KMS-11 (cell line): ENCODE measurements at regions not wholly inside any gene's neighbourhood (a gene's known extent, or its start where the extent isn't known, plus 50 kb on each side); places are given as distances from the start of the nearest gene placed in this dataset.

ENCODE experiments used
- H2AFZ ChIP-seq: fragments of 200-600 bp; sonication (generic); 2 replicates; pipeline ENCODE4 v1.6.1; 2016; ENCODE audit warnings: antibody characterized with exemption, mixed run types, low read depth
- H3K27ac ChIP-seq: fragments of 200-600 bp; sonication (generic); 2 replicates; pipeline ENCODE4 v1.6.1; 2016; ENCODE audit warnings: mild to moderate bottlenecking, mixed run types
- H3K27me3 ChIP-seq: fragments of 200-600 bp; sonication (generic); 2 replicates; pipeline ENCODE4 v1.6.1; 2017; ENCODE audit warnings: mild to moderate bottlenecking, low read depth, mixed run types, moderate library complexity; ENCODE audit not compliant: insufficient read depth
- H3K36me3 ChIP-seq: fragments of 200-600 bp; sonication (generic); 2 replicates; pipeline ENCODE4 v1.6.1; 2017; ENCODE audit warnings: mild to moderate bottlenecking, mixed run types; ENCODE audit not compliant: insufficient read depth
- H3K4me1 ChIP-seq: fragments of 200-600 bp; sonication (generic); 2 replicates; pipeline ENCODE4 v1.6.1; 2016; ENCODE audit warnings: mild to moderate bottlenecking, low read depth, mixed run types; ENCODE audit not compliant: poor library complexity, severe bottlenecking
- H3K4me2 ChIP-seq: fragments of 200-600 bp; sonication (generic); 2 replicates; pipeline ENCODE4 v1.7.0; 2016; ENCODE audit warnings: mild to moderate bottlenecking, mixed run types
- H3K4me3 ChIP-seq: fragments of 200-600 bp; sonication (generic); IDR thresholded peaks from 2 replicates; pipeline ENCODE4 v1.6.1; 2017; ENCODE audit warnings: low read depth, low read length, mixed read lengths; ENCODE audit not compliant: insufficient read depth
- H3K79me2 ChIP-seq: fragments of 200-600 bp; sonication (generic); 2 replicates; pipeline ENCODE4 v1.6.1; 2016; ENCODE audit warnings: low read depth, mixed run types; ENCODE audit not compliant: insufficient read depth
- H3K9ac ChIP-seq: fragments of 200-600 bp; sonication (generic); 2 replicates; pipeline ENCODE4 v1.6.1; 2016; ENCODE audit warnings: mild to moderate bottlenecking, mixed run types
- H4K20me1 ChIP-seq: fragments of 200-600 bp; sonication (generic); 2 replicates; pipeline ENCODE4 v1.6.1; 2016; ENCODE audit warnings: mild to moderate bottlenecking, mixed run types; ENCODE audit not compliant: insufficient read depth
- CTCF ChIP-seq: fragments of 200-600 bp; sonication (generic); conservative IDR thresholded peaks from 2 replicates; pipeline ENCODE4 v1.6.1; 2017; ENCODE audit warnings: low read depth, mild to moderate bottlenecking, antibody characterized with exemption, low read length, moderate library complexity, mixed read lengths

DNA sequence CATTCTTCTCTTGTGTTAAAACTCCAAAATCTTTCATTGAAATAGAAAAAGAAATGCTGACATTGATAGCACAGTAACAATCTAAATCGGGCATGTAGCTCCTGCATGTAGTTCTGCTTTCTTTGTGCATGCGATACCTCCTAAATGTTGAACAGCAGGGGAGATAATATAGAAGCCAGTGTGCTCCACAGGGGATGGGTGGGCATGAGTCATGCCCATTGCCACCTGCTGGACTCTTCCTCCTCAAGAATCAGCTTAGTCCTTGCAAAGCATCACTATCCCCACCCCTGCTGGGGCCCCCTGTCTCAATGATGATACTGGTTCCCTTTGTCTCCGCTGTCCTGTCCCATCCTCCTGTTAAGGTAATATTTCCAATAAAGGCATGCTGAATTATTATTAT lies 203.0 kb downstream of the RWDD3 start:
- H3K4me3 ChIP-seq: no peak overlapping the region
- TF ChIP-seq CTCF: no peak
- H3K9ac ChIP-seq: no peak overlapping the region
- no peak overlapping the region for H3K4me2 ChIP-seq
- H2AFZ ChIP-seq: no peak overlapping the region
- H3K79me2 ChIP-seq: no peaks in the 10 kb centered on the region
- H3K27me3 ChIP-seq: no peaks in the 10 kb centered on the region
- no peaks in the 10 kb centered on the region for H3K4me1 ChIP-seq
- H4K20me1 ChIP-seq: no peaks in the 10 kb centered on the region
- H3K36me3 ChIP-seq: no peaks in the 10 kb centered on the region
- no peak overlapping the region for H3K27ac ChIP-seq

GRCh38 chr1:95437781-95438180 lies 203.8 kb downstream of the RWDD3 start:
- Histone ChIP-seq H3K4me3 (no peak overlapping the region), H2AFZ (no peak overlapping the region), H3K27me3 (no peaks in the 10 kb centered on the region), H3K36me3 (no peaks in the 10 kb centered on the region), H3K79me2 (no peaks in the 10 kb centered on the region), H3K4me2 (no peak overlapping the region), H3K4me1 (no peaks in the 10 kb centered on the region), H4K20me1 (no peaks in the 10 kb centered on the region), H3K27ac (no peak overlapping the region), H3K9ac (no peak overlapping the region)
- no peak for TF ChIP-seq CTCF

GRCh38 chr1:95438218-95438948 lies 204.4 kb downstream of the RWDD3 start:
- H3K4me3 ChIP-seq: no peak overlapping the region

GRCh38 chr1:95440511-95440910 lies 206.5 kb downstream of the RWDD3 start:
- Histone ChIP-seq H3K36me3 (no peaks in the 10 kb centered on the region), H3K4me1 (no peaks in the 10 kb centered on the region), H3K4me3 (no peak overlapping the region), H3K27me3 (no peaks in the 10 kb centered on the region), H3K79me2 (no peaks in the 10 kb centered on the region), H3K27ac (no peak overlapping the region), H3K9ac (no peak overlapping the region), H4K20me1 (no peaks in the 10 kb centered on the region), H3K4me2 (no peak overlapping the region), H2AFZ (no peak overlapping the region)
- no peak for TF ChIP-seq CTCF

More at GRCh38 chr1:95438218-95438948, 204.4 kb downstream of the RWDD3 start:
- Histone ChIP-seq H3K4me1 (no peaks in the 10 kb centered on the region), H3K27me3 (no peaks in the 10 kb centered on the region), H2AFZ (no peak overlapping the region), H3K9ac (no peak overlapping the region), H4K20me1 (no peaks in the 10 kb centered on the region), H3K27ac (no peak overlapping the region), H3K4me2 (no peak overlapping the region), H3K79me2 (no peaks in the 10 kb centered on the region), H3K36me3 (no peaks in the 10 kb centered on the region)
- no peak for TF ChIP-seq CTCF
